SK-N-SH treated with all-trans-retinoic acid at 6 μM for 48 hours (cell line): ENCODE measurements at regions not wholly inside any gene's neighbourhood (a gene's known extent, or its start where the extent isn't known, plus 50 kb on each side); places are given as distances from the start of the nearest gene placed in this dataset.

ENCODE experiments used
- ARNTL ChIP-seq: fragments of 450-650 bp; formaldehyde crosslinking; IDR thresholded peaks from 2 replicates; pipeline ENCODE4 v1.5.0; 2020; ENCODE audit warnings: low read depth, mild to moderate bottlenecking, moderate library complexity, borderline replicate concordance
- CREB5 ChIP-seq: fragments of 250-450 bp; sonication (Bioruptor Pico); IDR thresholded peaks from 2 replicates; pipeline ENCODE4 v1.5.1; 2020; ENCODE audit warnings: low read depth, mild to moderate bottlenecking, moderate library complexity
- GLIS3 ChIP-seq: fragments of 250-450 bp; sonication (Bioruptor Pico); IDR thresholded peaks from 2 replicates; pipeline ENCODE4 v1.5.0; 2020; ENCODE audit warnings: mild to moderate bottlenecking, moderate library complexity
- PATZ1 ChIP-seq: fragments of 250-450 bp; sonication (Bioruptor Pico); IDR thresholded peaks from 2 replicates; pipeline ENCODE4 v1.8.0; 2020; ENCODE audit warnings: mild to moderate bottlenecking, moderate library complexity, borderline replicate concordance
- RARB ChIP-seq: fragments of 250-450 bp; sonication (Bioruptor Pico); IDR thresholded peaks from 2 replicates; pipeline ENCODE4 v1.8.0; 2021; ENCODE audit warnings: mild to moderate bottlenecking, moderate library complexity
- TCF4 ChIP-seq: fragments of 250-450 bp; sonication (Bioruptor Pico); IDR thresholded peaks from 2 replicates; pipeline ENCODE4 v1.8.0; 2021; ENCODE audit warnings: mild to moderate bottlenecking, moderate library complexity, borderline replicate concordance
- TOX ChIP-seq: fragments of 250-450 bp; sonication (Bioruptor Pico); IDR thresholded peaks from 2 replicates; pipeline ENCODE4 v1.8.0; 2021; ENCODE audit warnings: mild to moderate bottlenecking, moderate library complexity, borderline replicate concordance
- ZNF565 ChIP-seq: fragments of 450-650 bp; formaldehyde crosslinking; conservative IDR thresholded peaks from 2 replicates; pipeline ENCODE4 v1.5.0; 2020; ENCODE audit warnings: low read depth, mild to moderate bottlenecking, moderate library complexity

GRCh38 chr2:195333869-195334268 is 323.2 kb upstream of the SLC39A10 start:
- TF ChIP-seq CREB5 (CRISPR knock-in tag): no peak
- TF ChIP-seq ZNF565: no peak
- no peak for TF ChIP-seq ARNTL (CRISPR knock-in tag)
- no peak for TF ChIP-seq PATZ1
- TF ChIP-seq TOX (CRISPR knock-in tag): no peak
- TF ChIP-seq GLIS3 (CRISPR knock-in tag): no peak
- no peak for TF ChIP-seq RARB
- TF ChIP-seq TCF4 (CRISPR knock-in tag): no peak
